Right lobe of liver (tissue), 4 donors: ENCODE measurements at regions not wholly inside any gene's neighbourhood (a gene's known extent, or its start where the extent isn't known, plus 50 kb on each side); places are given as distances from the start of the nearest gene placed in this dataset.

ENCODE experiments used
- POLR2A ChIP-seq: fragments of 450-650 bp; IDR thresholded peaks from one replicate; pipeline ENCODE4 v1.6.1; 2017; ENCODE audit warnings: antibody characterized with exemption, mild to moderate bottlenecking
- TF ChIP-seq, protein P1 (sequence below), 4 donors: fragments of 200-600 bp in 3 of 4; fragments of 450-650 bp in 1 of 4; IDR thresholded peaks; one replicate each; pipeline versions ENCODE4 v1.5.1 to v1.8.0; 2016 to 2022; ENCODE audit warnings: antibody characterized with exemption in 4 of 4, mild to moderate bottlenecking in 2 of 4
- donor health status: DM: no; HTN: no; CAD: no.
- donor health status: DM: no; HTN: no; CAD: no.
- donor health status: DM: no; HTN: yes; CAD: no.

DNA sequence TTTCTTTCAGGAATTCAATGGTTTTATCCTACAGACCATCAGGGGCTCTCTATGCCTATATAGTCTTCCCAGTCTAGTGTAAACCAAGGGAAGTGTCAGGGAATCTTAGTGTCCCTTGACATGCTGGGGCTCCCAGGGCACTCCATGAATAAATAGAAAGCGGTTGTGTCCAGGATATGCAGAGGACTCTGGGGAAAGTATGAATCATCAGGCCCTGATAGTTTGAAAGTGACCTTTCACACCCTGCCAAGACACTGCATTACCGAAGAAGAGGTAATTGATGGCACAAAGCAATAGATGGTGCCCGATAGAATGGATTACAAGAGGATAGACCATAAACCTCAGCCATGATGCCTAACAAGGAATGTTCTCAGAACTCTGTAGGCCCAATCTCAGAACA is 163.3 kb upstream of the DAPK1 start:
- TF ChIP-seq, protein P1, sequence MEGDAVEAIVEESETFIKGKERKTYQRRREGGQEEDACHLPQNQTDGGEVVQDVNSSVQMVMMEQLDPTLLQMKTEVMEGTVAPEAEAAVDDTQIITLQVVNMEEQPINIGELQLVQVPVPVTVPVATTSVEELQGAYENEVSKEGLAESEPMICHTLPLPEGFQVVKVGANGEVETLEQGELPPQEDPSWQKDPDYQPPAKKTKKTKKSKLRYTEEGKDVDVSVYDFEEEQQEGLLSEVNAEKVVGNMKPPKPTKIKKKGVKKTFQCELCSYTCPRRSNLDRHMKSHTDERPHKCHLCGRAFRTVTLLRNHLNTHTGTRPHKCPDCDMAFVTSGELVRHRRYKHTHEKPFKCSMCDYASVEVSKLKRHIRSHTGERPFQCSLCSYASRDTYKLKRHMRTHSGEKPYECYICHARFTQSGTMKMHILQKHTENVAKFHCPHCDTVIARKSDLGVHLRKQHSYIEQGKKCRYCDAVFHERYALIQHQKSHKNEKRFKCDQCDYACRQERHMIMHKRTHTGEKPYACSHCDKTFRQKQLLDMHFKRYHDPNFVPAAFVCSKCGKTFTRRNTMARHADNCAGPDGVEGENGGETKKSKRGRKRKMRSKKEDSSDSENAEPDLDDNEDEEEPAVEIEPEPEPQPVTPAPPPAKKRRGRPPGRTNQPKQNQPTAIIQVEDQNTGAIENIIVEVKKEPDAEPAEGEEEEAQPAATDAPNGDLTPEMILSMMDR (IDR thresholded peaks at IDR 0.05): no peak
- no peak for TF ChIP-seq POLR2A
